Stomach (tissue), 8 donors: ENCODE measurements at regions not wholly inside any gene's neighbourhood (a gene's known extent, or its start where the extent isn't known, plus 50 kb on each side); places are given as distances from the start of the nearest gene placed in this dataset.

ENCODE experiments used
- DNase-seq, 2 donors: peaks; one replicate each; pipeline versions ENCODE4 v3.0.0 to v3.0.0-alpha.2; 2013 to 2019
- H3K27ac ChIP-seq, 5 donors: fragments of 200-600 bp in 4 of 5; sonication (generic) in 4 of 5; one replicate each; pipeline ENCODE4 v1.5.1; 2013 to 2019; ENCODE audit warnings: mild to moderate bottlenecking in 1 of 5, moderate library complexity in 1 of 5
- H3K27me3 ChIP-seq, 3 donors: fragments of 200-600 bp; sonication (generic); one replicate each; pipeline ENCODE4 v1.5.1; 2017 to 2019; ENCODE audit warnings: mixed run types in 1 of 3
- H3K36me3 ChIP-seq, 4 donors: fragments of 200-600 bp; sonication (generic); 1 replicate in 3 of 4; 2 replicates in 1 of 4; pipeline ENCODE4 v1.5.1; 2016 to 2019
- H3K4me1 ChIP-seq, 4 donors: fragments of 200-600 bp; sonication (generic); one replicate each; pipeline ENCODE4 v1.5.1; 2016 to 2019
- H3K4me3 ChIP-seq, 4 donors: fragments of 200-600 bp; sonication (generic) in 3 of 4; one replicate each; pipeline ENCODE4 v1.5.1; 2016 to 2019; ENCODE audit warnings: mild to moderate bottlenecking in 1 of 4
- H3K9me3 ChIP-seq, 4 donors: fragments of 200-600 bp; sonication (generic); one replicate each; pipeline ENCODE4 v1.5.1; 2016 to 2019
- CTCF ChIP-seq, 7 experiments: fragments of 450-650 bp in 4 of 7; fragments of 200-600 bp in 3 of 7; sonication (generic) in 3 of 7; IDR thresholded peaks; one replicate each; pipeline ENCODE4 v1.5.1; 2016 to 2019; ENCODE audit warnings: antibody characterized with exemption in 7 of 7, control low read depth in 2 of 7, mild to moderate bottlenecking in 1 of 7
- EP300 ChIP-seq: sonication (generic); formaldehyde crosslinking; IDR thresholded peaks from one replicate; pipeline ENCODE4 v1.6.1; 2017; ENCODE audit warnings: antibody characterized with exemption
- POLR2A ChIP-seq, 4 donors: fragments of 450-650 bp; IDR thresholded peaks; one replicate each; pipeline ENCODE4 v1.6.1; 2016; ENCODE audit warnings: antibody characterized with exemption in 4 of 4, control low read depth in 2 of 4, mild to moderate bottlenecking in 1 of 4, moderate library complexity in 1 of 4
- POLR2AphosphoS5 ChIP-seq, 3 donors: sonication (generic); formaldehyde crosslinking; IDR thresholded peaks; one replicate each; pipeline ENCODE4 v1.6.1; 2016; ENCODE audit warnings: antibody characterized with exemption in 3 of 3
- WGBS, 5 donors: extraction: QIAGEN DNeasy Blood & Tissue Kit in 3 of 5; methylation state at CpG; one replicate each; pipeline versions ENCODE4 v1.1.5 to v1.1.7; 2013 to 2018; 5-methylcytosine and 5-hydroxymethylcytosine counted together
- intact Hi-C: fragments of 100-400 bp; cut with DNase I; formaldehyde crosslinking; loops from one replicate; pipeline ENCODE4 v1.15.1; 2023; ENCODE audit warnings: low total_unique reads
- donor health status: healthy with polysubstance abuse.
- donor health status: Bipolar disorder and iron deficiency.
- donor health status: healthy.

- intact Hi-C loops: no loop called here
- no peak for TF ChIP-seq CTCF (IDR thresholded peaks at IDR 0.05)
- no peak for TF ChIP-seq POLR2A (IDR thresholded peaks at IDR 0.05)
- TF ChIP-seq EP300: no peak
- TF ChIP-seq POLR2AphosphoS5 (IDR thresholded peaks at IDR 0.05): no peak
- H3K4me3 ChIP-seq: no peak overlapping the region
- H3K27ac ChIP-seq: no peak overlapping the region
- DNase-seq: no peak
- no peaks in the 10 kb centered on the region for H3K36me3 ChIP-seq
- no peaks in the 10 kb centered on the region for H3K9me3 ChIP-seq
- 80 to 100% (median 89%) methylated on average over 2 of the region's 2 CpGs for WGBS, 5 donors
- no peaks in the 10 kb centered on the region for H3K4me1 ChIP-seq
- H3K27me3 ChIP-seq: no peaks in the 10 kb centered on the region
Measured at GRCh38 chr4:24093446-24093845, 203.6 kb upstream of the PPARGC1A start.

GRCh38 chr4:24091639-24092233 lies 201.9 kb upstream of the PPARGC1A start:
- WGBS, 5 donors: 55 to 82% (median 68%) methylated on average over 5 to 6 of the region's 6 CpGs
- no peak overlapping the region for H3K4me3 ChIP-seq
- DNase-seq: no peak
- no peaks in the 10 kb centered on the region for H3K36me3 ChIP-seq
- no peaks in the 10 kb centered on the region for H3K27me3 ChIP-seq
- H3K4me1 ChIP-seq: no peaks in the 10 kb centered on the region
- H3K27ac ChIP-seq: no peak overlapping the region
- no peaks in the 10 kb centered on the region for H3K9me3 ChIP-seq
- TF ChIP-seq CTCF (IDR thresholded peaks at IDR 0.05) (no peak), EP300 (no peak), POLR2A (IDR thresholded peaks at IDR 0.05) (no peak), POLR2AphosphoS5 (IDR thresholded peaks at IDR 0.05) (no peak)
- intact Hi-C loops: no loop called here

- intact Hi-C loops: no loop called here
- Histone ChIP-seq H3K9me3 (no peaks in the 10 kb centered on the region), H3K4me1 (no peaks in the 10 kb centered on the region), H3K27me3 (no peaks in the 10 kb centered on the region), H3K27ac (no peak overlapping the region), H3K4me3 (no peak overlapping the region), H3K36me3 (no peaks in the 10 kb centered on the region)
- TF ChIP-seq POLR2AphosphoS5 (IDR thresholded peaks at IDR 0.05) (no peak), POLR2A (IDR thresholded peaks at IDR 0.05) (no peak), CTCF (IDR thresholded peaks at IDR 0.05) (no peak), EP300 (no peak)
- WGBS, 5 donors: 64 to 79% (median 72%) methylated on average over 3 of the region's 3 CpGs
- peak in 1 of 2 donors; percentile 4 for DNase-seq
Measured at GRCh38 chr4:24089851-24090534, 200.1 kb upstream of the PPARGC1A start.

GRCh38 chr4:24080871-24081270 lies 191.0 kb upstream of the PPARGC1A start:
- no peak for DNase-seq
- Histone ChIP-seq H3K9me3 (no peaks in the 10 kb centered on the region), H3K4me1 (no peaks in the 10 kb centered on the region), H3K27ac (no peak overlapping the region), H3K27me3 (no peaks in the 10 kb centered on the region), H3K4me3 (no peak overlapping the region), H3K36me3 (no peaks in the 10 kb centered on the region)
- 51 to 72% (median 60%) methylated on average over 2 of the region's 2 CpGs for WGBS, 5 donors
- TF ChIP-seq EP300: no peak
- TF ChIP-seq POLR2A (IDR thresholded peaks at IDR 0.05): no peak
- no peak for TF ChIP-seq CTCF (IDR thresholded peaks at IDR 0.05)
- TF ChIP-seq POLR2AphosphoS5 (IDR thresholded peaks at IDR 0.05): no peak
- intact Hi-C loops: no loop called here
